ENCODE measurements at regions not wholly inside any gene's neighbourhood (a gene's known extent, or its start where the extent isn't known, plus 50 kb on each side); places are given as distances from the start of the nearest gene placed in this dataset.
"Not testable (repeated sequence)": the region's sequence is repeated elsewhere in the genome, so short reads cannot be mapped to it uniquely, and the experiment has no call there.

GRCh38 chr11:35046681-35047080 is 92.3 kb upstream of the CD44 start:
- intact Hi-C loops (cut with DNase I): no loop called here
- ATAC-seq: no peak
- DNase-seq (ENCODE audit: missing footprints): no peak

GRCh38 chr11:35047179-35047578 is 91.8 kb upstream of the CD44 start:
- DNase-seq (ENCODE audit: missing footprints) (no peak), ATAC-seq (no peak)
- intact Hi-C loops (cut with DNase I): no loop called here

GRCh38 chr11:35047769-35048168 is 91.2 kb upstream of the CD44 start:
- DNase-seq (ENCODE audit: missing footprints): no peak
- no peak for ATAC-seq
- intact Hi-C loops (cut with DNase I): no loop called here

- intact Hi-C loops (cut with DNase I); ATAC-seq; DNase-seq (ENCODE audit: missing footprints): not testable (repeated sequence)
Measured at GRCh38 chr11:35048346-35048745, 90.6 kb upstream of the CD44 start.

GRCh38 chr11:35049859-35050531 is 89.0 kb upstream of the CD44 start:
- intact Hi-C loops (cut with DNase I): no loop called here
- ATAC-seq (no peak), DNase-seq (ENCODE audit: missing footprints) (no peak)

- intact Hi-C loops (cut with DNase I): no loop called here
- ATAC-seq: no peak
- DNase-seq (ENCODE audit: missing footprints): no peak
Measured at GRCh38 chr11:35050541-35050995, 88.4 kb upstream of the CD44 start.

GRCh38 chr11:35056391-35057093 is 82.4 kb upstream of the CD44 start:
- intact Hi-C loops (cut with DNase I): no loop called here
- ATAC-seq: no peak
- DNase-seq (ENCODE audit: missing footprints): no peak

GRCh38 chr11:35057926-35058668 is 80.9 kb upstream of the CD44 start:
- DNase-seq (ENCODE audit: missing footprints): no peak
- intact Hi-C loops (cut with DNase I): no loop called here
- ATAC-seq: no peak

GRCh38 chr11:35058669-35059434 is 80.1 kb upstream of the CD44 start:
- intact Hi-C loops (cut with DNase I): no loop called here
- ATAC-seq (no peak), DNase-seq (ENCODE audit: missing footprints) (no peak)

GRCh38 chr11:35061516-35062440 is 77.2 kb upstream of the CD44 start:
- no peak for ATAC-seq
- no peak for DNase-seq (ENCODE audit: missing footprints)
- intact Hi-C loops (cut with DNase I): loop anchor here (10.0 kb wide), 1 partner anchor 57 kb away; no protein-coding TSS in a partner anchor

- ATAC-seq (no peak), DNase-seq (ENCODE audit: missing footprints) (no peak)
- intact Hi-C loops (cut with DNase I): loop anchor here (10.0 kb wide), 1 partner anchor 59 kb away; no protein-coding TSS in a partner anchor
Measured at GRCh38 chr11:35063488-35063931, 75.5 kb upstream of the CD44 start.

GRCh38 chr11:35064114-35064800 is 74.7 kb upstream of the CD44 start:
- ATAC-seq: no peak
- DNase-seq (ENCODE audit: missing footprints): no peak
- intact Hi-C loops (cut with DNase I): loop anchor here (10.0 kb wide), 1 partner anchor 59 kb away; no protein-coding TSS in a partner anchor

GRCh38 chr11:35065566-35065965 is 73.4 kb upstream of the CD44 start:
- DNase-seq (ENCODE audit: missing footprints): no peak
- intact Hi-C loops (cut with DNase I): loop anchor here (10.0 kb wide), 1 partner anchor 61 kb away; no protein-coding TSS in a partner anchor
- ATAC-seq: no peak

- ATAC-seq (no peak), DNase-seq (ENCODE audit: missing footprints) (no peak)
- intact Hi-C loops (cut with DNase I): loop anchor here (10.0 kb wide), 1 partner anchor 61 kb away; no protein-coding TSS in a partner anchor
Measured at GRCh38 chr11:35066030-35066429, 72.9 kb upstream of the CD44 start.

GRCh38 chr11:35066783-35067423 is 72.1 kb upstream of the CD44 start:
- intact Hi-C loops (cut with DNase I): loop anchor here (10.0 kb wide), 1 partner anchor 62 kb away; no protein-coding TSS in a partner anchor
- ATAC-seq (no peak), DNase-seq (ENCODE audit: missing footprints) (no peak)

GRCh38 chr11:35071722-35072121 is 67.2 kb upstream of the CD44 start:
- no peak for ATAC-seq
- no peak for DNase-seq (ENCODE audit: missing footprints)
- intact Hi-C loops (cut with DNase I): no loop called here

All from Right ventricle myocardium inferior (tissue), 1 donor.